ENCODE measurements at regions not wholly inside any gene's neighbourhood (a gene's known extent, or its start where the extent isn't known, plus 50 kb on each side); places are given as distances from the start of the nearest gene placed in this dataset.

GRCh38 chr10:124236136-124236535 lies 142.7 kb upstream of the CHST15 start:
- Mint-ChIP-seq H3K4me3 (no peak overlapping the region), H3K27ac (no peak overlapping the region), H3K27me3 (ENCODE audit: low read depth) (peaks cover 4% of the 10 kb centered on the region; the same call in 1 of the 2 replicates), H3K36me3 (no peaks in the 10 kb centered on the region), H3K4me1 (peaks cover 21% of the 10 kb centered on the region), H3K9me3 (0 out of 2 replicates have a peak, but pooled peaks cover 3% of the 10 kb centered on the region)
- ATAC-seq = no peak
- ChIA-PET POLR2A (no interaction called here), CTCF (interaction anchor here (1.0 to 1.2 kb wide), 2 partner anchors 18 to 242 kb away, joined by 3 read pairs; no protein-coding TSS in a partner anchor)
- TF ChIP-seq CTCF (IDR thresholded peaks at IDR 0.05) = no peak
- TF ChIP-seq, protein P1, sequence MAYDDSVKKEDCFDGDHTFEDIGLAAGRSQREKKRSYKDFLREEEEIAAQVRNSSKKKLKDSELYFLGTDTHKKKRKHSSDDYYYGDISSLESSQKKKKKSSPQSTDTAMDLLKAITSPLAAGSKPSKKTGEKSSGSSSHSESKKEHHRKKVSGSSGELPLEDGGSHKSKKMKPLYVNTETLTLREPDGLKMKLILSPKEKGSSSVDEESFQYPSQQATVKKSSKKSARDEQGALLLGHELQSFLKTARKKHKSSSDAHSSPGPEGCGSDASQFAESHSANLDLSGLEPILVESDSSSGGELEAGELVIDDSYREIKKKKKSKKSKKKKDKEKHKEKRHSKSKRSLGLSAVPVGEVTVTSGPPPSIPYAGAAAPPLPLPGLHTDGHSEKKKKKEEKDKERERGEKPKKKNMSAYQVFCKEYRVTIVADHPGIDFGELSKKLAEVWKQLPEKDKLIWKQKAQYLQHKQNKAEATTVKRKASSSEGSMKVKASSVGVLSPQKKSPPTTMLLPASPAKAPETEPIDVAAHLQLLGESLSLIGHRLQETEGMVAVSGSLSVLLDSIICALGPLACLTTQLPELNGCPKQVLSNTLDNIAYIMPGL (CRISPR knock-in tag; IDR thresholded peaks at IDR 0.05) = no peak
- TF ChIP-seq, protein P2, sequence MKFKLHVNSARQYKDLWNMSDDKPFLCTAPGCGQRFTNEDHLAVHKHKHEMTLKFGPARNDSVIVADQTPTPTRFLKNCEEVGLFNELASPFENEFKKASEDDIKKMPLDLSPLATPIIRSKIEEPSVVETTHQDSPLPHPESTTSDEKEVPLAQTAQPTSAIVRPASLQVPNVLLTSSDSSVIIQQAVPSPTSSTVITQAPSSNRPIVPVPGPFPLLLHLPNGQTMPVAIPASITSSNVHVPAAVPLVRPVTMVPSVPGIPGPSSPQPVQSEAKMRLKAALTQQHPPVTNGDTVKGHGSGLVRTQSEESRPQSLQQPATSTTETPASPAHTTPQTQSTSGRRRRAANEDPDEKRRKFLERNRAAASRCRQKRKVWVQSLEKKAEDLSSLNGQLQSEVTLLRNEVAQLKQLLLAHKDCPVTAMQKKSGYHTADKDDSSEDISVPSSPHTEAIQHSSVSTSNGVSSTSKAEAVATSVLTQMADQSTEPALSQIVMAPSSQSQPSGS (CRISPR knock-in tag; IDR thresholded peaks at IDR 0.05; ENCODE audit: borderline replicate concordance, low read depth) = no peak
- no peak for TF ChIP-seq STAT6 (CRISPR knock-in tag; conservative IDR thresholded peaks at IDR 0.05; ENCODE audit: low read depth)
- no peak for TF ChIP-seq NFATC4 (CRISPR knock-in tag; IDR thresholded peaks at IDR 0.05)
- TF ChIP-seq, protein P3, sequence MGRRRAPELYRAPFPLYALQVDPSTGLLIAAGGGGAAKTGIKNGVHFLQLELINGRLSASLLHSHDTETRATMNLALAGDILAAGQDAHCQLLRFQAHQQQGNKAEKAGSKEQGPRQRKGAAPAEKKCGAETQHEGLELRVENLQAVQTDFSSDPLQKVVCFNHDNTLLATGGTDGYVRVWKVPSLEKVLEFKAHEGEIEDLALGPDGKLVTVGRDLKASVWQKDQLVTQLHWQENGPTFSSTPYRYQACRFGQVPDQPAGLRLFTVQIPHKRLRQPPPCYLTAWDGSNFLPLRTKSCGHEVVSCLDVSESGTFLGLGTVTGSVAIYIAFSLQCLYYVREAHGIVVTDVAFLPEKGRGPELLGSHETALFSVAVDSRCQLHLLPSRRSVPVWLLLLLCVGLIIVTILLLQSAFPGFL (CRISPR knock-in tag; IDR thresholded peaks at IDR 0.05; ENCODE audit: borderline replicate concordance) = no peak
- TF ChIP-seq, protein P4, sequence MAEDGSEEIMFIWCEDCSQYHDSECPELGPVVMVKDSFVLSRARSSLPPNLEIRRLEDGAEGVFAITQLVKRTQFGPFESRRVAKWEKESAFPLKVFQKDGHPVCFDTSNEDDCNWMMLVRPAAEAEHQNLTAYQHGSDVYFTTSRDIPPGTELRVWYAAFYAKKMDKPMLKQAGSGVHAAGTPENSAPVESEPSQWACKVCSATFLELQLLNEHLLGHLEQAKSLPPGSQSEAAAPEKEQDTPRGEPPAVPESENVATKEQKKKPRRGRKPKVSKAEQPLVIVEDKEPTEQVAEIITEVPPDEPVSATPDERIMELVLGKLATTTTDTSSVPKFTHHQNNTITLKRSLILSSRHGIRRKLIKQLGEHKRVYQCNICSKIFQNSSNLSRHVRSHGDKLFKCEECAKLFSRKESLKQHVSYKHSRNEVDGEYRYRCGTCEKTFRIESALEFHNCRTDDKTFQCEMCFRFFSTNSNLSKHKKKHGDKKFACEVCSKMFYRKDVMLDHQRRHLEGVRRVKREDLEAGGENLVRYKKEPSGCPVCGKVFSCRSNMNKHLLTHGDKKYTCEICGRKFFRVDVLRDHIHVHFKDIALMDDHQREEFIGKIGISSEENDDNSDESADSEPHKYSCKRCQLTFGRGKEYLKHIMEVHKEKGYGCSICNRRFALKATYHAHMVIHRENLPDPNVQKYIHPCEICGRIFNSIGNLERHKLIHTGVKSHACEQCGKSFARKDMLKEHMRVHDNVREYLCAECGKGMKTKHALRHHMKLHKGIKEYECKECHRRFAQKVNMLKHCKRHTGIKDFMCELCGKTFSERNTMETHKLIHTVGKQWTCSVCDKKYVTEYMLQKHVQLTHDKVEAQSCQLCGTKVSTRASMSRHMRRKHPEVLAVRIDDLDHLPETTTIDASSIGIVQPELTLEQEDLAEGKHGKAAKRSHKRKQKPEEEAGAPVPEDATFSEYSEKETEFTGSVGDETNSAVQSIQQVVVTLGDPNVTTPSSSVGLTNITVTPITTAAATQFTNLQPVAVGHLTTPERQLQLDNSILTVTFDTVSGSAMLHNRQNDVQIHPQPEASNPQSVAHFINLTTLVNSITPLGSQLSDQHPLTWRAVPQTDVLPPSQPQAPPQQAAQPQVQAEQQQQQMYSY (CRISPR knock-in tag; IDR thresholded peaks at IDR 0.05) = no peak
- TF ChIP-seq FOXK1 (CRISPR knock-in tag; IDR thresholded peaks at IDR 0.05) = no peak
- no peak for TF ChIP-seq IRF2 (CRISPR knock-in tag; IDR thresholded peaks at IDR 0.05; ENCODE audit: borderline replicate concordance, low read depth)
- TF ChIP-seq NR3C1 (CRISPR knock-in tag; conservative IDR thresholded peaks at IDR 0.05; ENCODE audit: low read depth) = no peak
- no peak for TF ChIP-seq GABPB1 (CRISPR knock-in tag; IDR thresholded peaks at IDR 0.05)
- no peak for TF ChIP-seq ZNF263 (CRISPR knock-in tag; IDR thresholded peaks at IDR 0.05; ENCODE audit: low read depth)
- TF ChIP-seq NFE2L1 (CRISPR knock-in tag; IDR thresholded peaks at IDR 0.05) = no peak
- TF ChIP-seq CBFB (CRISPR knock-in tag; IDR thresholded peaks at IDR 0.05; ENCODE audit: low read depth) = no peak
- no peak for TF ChIP-seq SP1 (CRISPR knock-in tag; conservative IDR thresholded peaks at IDR 0.05)
- no peak for DNase-seq (ENCODE audit: low spot score)

Measured in WTC11 (cell line).